Activated B cell treated with CpG ODN at 0.5 μM for 24 hours (primary cell): ENCODE measurements at regions not wholly inside any gene's neighbourhood (a gene's known extent, or its start where the extent isn't known, plus 50 kb on each side); places are given as distances from the start of the nearest gene placed in this dataset.

ENCODE experiments used
- ATAC-seq: fragments of 200-7000 bp; cut with Tn5 transposase; one replicate; pipeline ENCODE4 v1.10.0; 2021; ENCODE audit warnings: low read depth, mild to moderate bottlenecking, moderate library complexity
- CTCF ChIA-PET: fragments of 350-600 bp; sonication (Branson Sonifier 250); formaldehyde crosslinking; loops from one replicate; lab custom pipeline; 2021; ENCODE audit warnings: antibody characterized with exemption; lab: Charles Lee
- POLR2A ChIA-PET: fragments of 350-600 bp; sonication (Branson Sonifier 250); formaldehyde crosslinking; loops from one replicate; lab custom pipeline; 2021; ENCODE audit warnings: antibody characterized with exemption; lab: Charles Lee
- DNase-seq: peaks from one replicate; pipeline ENCODE4 v3.0.0; 2022
- H3K27ac Mint-ChIP-seq: one replicate; pipeline ENCODE4 v1.8.0; 2020; ENCODE audit warnings: mixed read lengths
- H3K27me3 Mint-ChIP-seq: one replicate; pipeline ENCODE4 v1.8.0; 2021; ENCODE audit warnings: mixed read lengths
- H3K36me3 Mint-ChIP-seq: one replicate; pipeline ENCODE4 v1.8.0; 2021; ENCODE audit warnings: low read depth, mixed read lengths
- H3K4me1 Mint-ChIP-seq: one replicate; pipeline ENCODE4 v1.8.0; 2021; ENCODE audit warnings: mixed read lengths
- H3K4me3 Mint-ChIP-seq: one replicate; pipeline ENCODE4 v1.8.0; 2020; ENCODE audit warnings: mild to moderate bottlenecking, mixed read lengths
- H3K9me3 Mint-ChIP-seq: one replicate; pipeline ENCODE4 v1.8.0; 2020; ENCODE audit warnings: mixed read lengths
- CTCF ChIP-seq: fragments of 200-600 bp; IDR thresholded peaks from one replicate; pipeline ENCODE4 v1.8.0; 2022; ENCODE audit warnings: antibody characterized with exemption, mild to moderate bottlenecking
- intact Hi-C: fragments of 100-400 bp; cut with micrococcal nuclease; formaldehyde crosslinking; loops from one replicate; pipeline ENCODE4 v1.15.1; 2024

GRCh38 chr13:109853153-109853552 lies 66.8 kb upstream of the IRS2 start:
- no peak for TF ChIP-seq CTCF
- no peak overlapping the region for H3K4me3 Mint-ChIP-seq
- ChIA-PET CTCF (no interaction called here), POLR2A (no interaction called here)
- ATAC-seq (no peak), DNase-seq (no peak)
- H3K36me3 Mint-ChIP-seq, result no peaks in the 10 kb centered on the region
- H3K27ac Mint-ChIP-seq, result no peak overlapping the region
- no peaks in the 10 kb centered on the region for H3K4me1 Mint-ChIP-seq
- no peaks in the 10 kb centered on the region for H3K9me3 Mint-ChIP-seq
- intact Hi-C loops, result no loop called here
- H3K27me3 Mint-ChIP-seq, result peaks cover 18% of the 10 kb centered on the region

- ATAC-seq (no peak), DNase-seq (no peak)
- no peaks in the 10 kb centered on the region for H3K4me1 Mint-ChIP-seq
- TF ChIP-seq CTCF, result no peak
- intact Hi-C loops, result no loop called here
- ChIA-PET CTCF (no interaction called here), POLR2A (no interaction called here)
- H3K4me3 Mint-ChIP-seq, result no peak overlapping the region
- no peaks in the 10 kb centered on the region for H3K9me3 Mint-ChIP-seq
- H3K36me3 Mint-ChIP-seq, result no peaks in the 10 kb centered on the region
- H3K27me3 Mint-ChIP-seq, result peaks cover 7% of the 10 kb centered on the region
- no peak overlapping the region for H3K27ac Mint-ChIP-seq
These were observed 59.8 kb upstream of the IRS2 start for GRCh38 chr13:109846185-109846584.

GRCh38 chr13:109844396-109844795 lies 58.0 kb upstream of the IRS2 start:
- POLR2A ChIA-PET, result no interaction called here
- intact Hi-C loops, result no loop called here
- CTCF ChIA-PET, result no interaction called here
- ATAC-seq, result no peak
- Mint-ChIP-seq H3K27me3 (peaks cover 15% of the 10 kb centered on the region), H3K4me1 (no peaks in the 10 kb centered on the region), H3K36me3 (no peaks in the 10 kb centered on the region), H3K9me3 (no peaks in the 10 kb centered on the region), H3K27ac (no peak overlapping the region), H3K4me3 (no peak overlapping the region)
- no peak for DNase-seq
- TF ChIP-seq CTCF, result no peak

- H3K36me3 Mint-ChIP-seq, result no peaks in the 10 kb centered on the region
- DNase-seq (no peak), ATAC-seq (no peak)
- peaks cover 17% of the 10 kb centered on the region for H3K27me3 Mint-ChIP-seq
- no peak overlapping the region for H3K27ac Mint-ChIP-seq
- TF ChIP-seq CTCF, result no peak
- CTCF ChIA-PET, result no interaction called here
- intact Hi-C loops, result no loop called here
- H3K4me1 Mint-ChIP-seq, result no peaks in the 10 kb centered on the region
- POLR2A ChIA-PET, result no interaction called here
- H3K4me3 Mint-ChIP-seq, result no peak overlapping the region
- H3K9me3 Mint-ChIP-seq, result no peaks in the 10 kb centered on the region
These were observed 57.3 kb upstream of the IRS2 start for GRCh38 chr13:109843695-109844094.

- no peaks in the 10 kb centered on the region for H3K4me1 Mint-ChIP-seq
- no peak for TF ChIP-seq CTCF
- H3K4me3 Mint-ChIP-seq, result no peak overlapping the region
- no peaks in the 10 kb centered on the region for H3K36me3 Mint-ChIP-seq
- intact Hi-C loops, result no loop called here
- no peak for ATAC-seq
- peaks cover 18% of the 10 kb centered on the region for H3K27me3 Mint-ChIP-seq
- H3K9me3 Mint-ChIP-seq, result no peaks in the 10 kb centered on the region
- H3K27ac Mint-ChIP-seq, result no peak overlapping the region
- DNase-seq, result no peak
- ChIA-PET POLR2A (no interaction called here), CTCF (no interaction called here)
These were observed 56.0 kb upstream of the IRS2 start for GRCh38 chr13:109842212-109842920.
